ENCODE measurements at regions not wholly inside any gene's neighbourhood (a gene's known extent, or its start where the extent isn't known, plus 50 kb on each side); places are given as distances from the start of the nearest gene placed in this dataset.
A peak's percentile ranks its signal among the peaks of the same experiment; 100 is the strongest.

DNA sequence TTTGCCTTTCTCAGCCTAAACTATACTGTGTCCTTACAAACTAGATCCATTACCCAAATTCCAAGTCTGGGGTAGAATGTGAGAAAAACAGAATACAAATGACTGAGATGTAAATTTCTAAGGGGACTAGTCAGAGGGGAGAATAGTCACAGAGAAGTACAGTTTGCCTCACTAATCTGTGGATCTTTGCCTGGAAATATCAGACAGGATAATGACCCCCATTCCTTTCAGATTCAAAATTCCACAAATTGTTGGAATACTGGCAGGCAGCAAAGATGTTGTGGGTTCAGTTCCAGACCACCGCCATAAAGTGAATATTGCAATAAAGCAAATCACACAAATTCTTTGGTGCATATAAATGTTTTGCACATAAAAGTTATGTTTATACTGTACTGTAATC, 762.8 kb upstream of the NR2F2 start:
- no peak for TF ChIP-seq EZH2 (IDR thresholded peaks at IDR 0.05; ENCODE audit: low read length, missing control alignments)
- TF ChIP-seq, protein P1, sequence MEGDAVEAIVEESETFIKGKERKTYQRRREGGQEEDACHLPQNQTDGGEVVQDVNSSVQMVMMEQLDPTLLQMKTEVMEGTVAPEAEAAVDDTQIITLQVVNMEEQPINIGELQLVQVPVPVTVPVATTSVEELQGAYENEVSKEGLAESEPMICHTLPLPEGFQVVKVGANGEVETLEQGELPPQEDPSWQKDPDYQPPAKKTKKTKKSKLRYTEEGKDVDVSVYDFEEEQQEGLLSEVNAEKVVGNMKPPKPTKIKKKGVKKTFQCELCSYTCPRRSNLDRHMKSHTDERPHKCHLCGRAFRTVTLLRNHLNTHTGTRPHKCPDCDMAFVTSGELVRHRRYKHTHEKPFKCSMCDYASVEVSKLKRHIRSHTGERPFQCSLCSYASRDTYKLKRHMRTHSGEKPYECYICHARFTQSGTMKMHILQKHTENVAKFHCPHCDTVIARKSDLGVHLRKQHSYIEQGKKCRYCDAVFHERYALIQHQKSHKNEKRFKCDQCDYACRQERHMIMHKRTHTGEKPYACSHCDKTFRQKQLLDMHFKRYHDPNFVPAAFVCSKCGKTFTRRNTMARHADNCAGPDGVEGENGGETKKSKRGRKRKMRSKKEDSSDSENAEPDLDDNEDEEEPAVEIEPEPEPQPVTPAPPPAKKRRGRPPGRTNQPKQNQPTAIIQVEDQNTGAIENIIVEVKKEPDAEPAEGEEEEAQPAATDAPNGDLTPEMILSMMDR (conservative IDR thresholded peaks at IDR 0.05 in 1 of 2, IDR thresholded peaks at IDR 0.05 in 1 of 2; ENCODE audit: low read depth in 1 of 2, low read length in 2 of 2): no peak
- H2AFZ ChIP-seq (ENCODE audit: low read length): no peak overlapping the region
- H4K20me1 ChIP-seq (ENCODE audit: control insufficient read depth, extremely low read depth, insufficient read depth, low read length): no peaks in the 10 kb centered on the region
- H3K9ac ChIP-seq (ENCODE audit: insufficient read depth, low read length): no peak overlapping the region
- H3K4me2 ChIP-seq (ENCODE audit: extremely low read depth, insufficient read depth, low read length): no peak overlapping the region
- H3K4me3 ChIP-seq (replicated peaks in 1 of 4; ENCODE audit: control extremely low read depth in 1 of 4, insufficient read depth in 1 of 4, low read depth in 3 of 4, low read length in 4 of 4): no peak overlapping the region
- H3K27me3 ChIP-seq (ENCODE audit: control insufficient read depth, insufficient read depth, low read length): no peaks in the 10 kb centered on the region
- peak in 1 of 2 donors; percentile 69 for DNase-seq (ENCODE audit: low read depth in 2 of 2)
- H3K9me3 ChIP-seq (ENCODE audit: control insufficient read depth, insufficient read depth, low read depth, low read length): no peaks in the 10 kb centered on the region
- H3K4me1 ChIP-seq (ENCODE audit: control insufficient read depth, extremely low read depth, insufficient read depth, low read length): no peaks in the 10 kb centered on the region
- H3K79me2 ChIP-seq (ENCODE audit: control insufficient read depth, insufficient read depth, low read length): no peaks in the 10 kb centered on the region
- H3K36me3 ChIP-seq (ENCODE audit: control insufficient read depth, insufficient read depth, low read length): no peaks in the 10 kb centered on the region
- H3K27ac ChIP-seq (ENCODE audit: insufficient read depth, low read length): no peak overlapping the region

- DNase-seq (ENCODE audit: low read depth in 2 of 2): no peak
- no peak for TF ChIP-seq EZH2 (IDR thresholded peaks at IDR 0.05; ENCODE audit: low read length, missing control alignments)
- TF ChIP-seq, protein P1 (conservative IDR thresholded peaks at IDR 0.05 in 1 of 2, IDR thresholded peaks at IDR 0.05 in 1 of 2; ENCODE audit: low read depth in 1 of 2, low read length in 2 of 2): no peak
- Histone ChIP-seq H3K9ac (ENCODE audit: insufficient read depth, low read length) (no peak overlapping the region), H3K36me3 (ENCODE audit: control insufficient read depth, insufficient read depth, low read length) (no peaks in the 10 kb centered on the region), H4K20me1 (ENCODE audit: control insufficient read depth, extremely low read depth, insufficient read depth, low read length) (no peaks in the 10 kb centered on the region), H3K4me2 (ENCODE audit: extremely low read depth, insufficient read depth, low read length) (no peak overlapping the region), H3K27me3 (ENCODE audit: control insufficient read depth, insufficient read depth, low read length) (no peaks in the 10 kb centered on the region), H2AFZ (ENCODE audit: low read length) (no peak overlapping the region), H3K9me3 (ENCODE audit: control insufficient read depth, insufficient read depth, low read depth, low read length) (no peaks in the 10 kb centered on the region), H3K27ac (ENCODE audit: insufficient read depth, low read length) (no peak overlapping the region), H3K4me3 (replicated peaks in 1 of 4; ENCODE audit: control extremely low read depth in 1 of 4, insufficient read depth in 1 of 4, low read depth in 3 of 4, low read length in 4 of 4) (no peak overlapping the region), H3K4me1 (ENCODE audit: control insufficient read depth, extremely low read depth, insufficient read depth, low read length) (no peaks in the 10 kb centered on the region), H3K79me2 (ENCODE audit: control insufficient read depth, insufficient read depth, low read length) (no peaks in the 10 kb centered on the region)
Measured at GRCh38 chr15:95574053-95574452, 756.4 kb upstream of the NR2F2 start.

- Histone ChIP-seq H3K79me2 (ENCODE audit: control insufficient read depth, insufficient read depth, low read length) (no peaks in the 10 kb centered on the region), H3K27ac (ENCODE audit: insufficient read depth, low read length) (no peak overlapping the region), H4K20me1 (ENCODE audit: control insufficient read depth, extremely low read depth, insufficient read depth, low read length) (no peaks in the 10 kb centered on the region), H2AFZ (ENCODE audit: low read length) (no peak overlapping the region), H3K4me3 (replicated peaks in 1 of 4; ENCODE audit: control extremely low read depth in 1 of 4, insufficient read depth in 1 of 4, low read depth in 3 of 4, low read length in 4 of 4) (no peak overlapping the region), H3K9me3 (ENCODE audit: control insufficient read depth, insufficient read depth, low read depth, low read length) (no peaks in the 10 kb centered on the region), H3K36me3 (ENCODE audit: control insufficient read depth, insufficient read depth, low read length) (no peaks in the 10 kb centered on the region), H3K4me2 (ENCODE audit: extremely low read depth, insufficient read depth, low read length) (no peak overlapping the region), H3K9ac (ENCODE audit: insufficient read depth, low read length) (no peak overlapping the region), H3K4me1 (ENCODE audit: control insufficient read depth, extremely low read depth, insufficient read depth, low read length) (no peaks in the 10 kb centered on the region), H3K27me3 (ENCODE audit: control insufficient read depth, insufficient read depth, low read length) (no peaks in the 10 kb centered on the region)
- TF ChIP-seq, protein P1 (conservative IDR thresholded peaks at IDR 0.05 in 1 of 2, IDR thresholded peaks at IDR 0.05 in 1 of 2; ENCODE audit: low read depth in 1 of 2, low read length in 2 of 2): no peak
- no peak for TF ChIP-seq EZH2 (IDR thresholded peaks at IDR 0.05; ENCODE audit: low read length, missing control alignments)
- DNase-seq (ENCODE audit: low read depth in 2 of 2): no peak
Measured at GRCh38 chr15:95577927-95578326, 752.6 kb upstream of the NR2F2 start.

Measured in fibroblast of lung (primary cell).